ENCODE measurements at regions not wholly inside any gene's neighbourhood (a gene's known extent, or its start where the extent isn't known, plus 50 kb on each side); places are given as distances from the start of the nearest gene placed in this dataset.
"Not testable (repeated sequence)": the region's sequence is repeated elsewhere in the genome, so short reads cannot be mapped to it uniquely, and the experiment has no call there.

- not testable (repeated sequence) for TF ChIP-seq EZH2phosphoT487 (IDR thresholded peaks at IDR 0.05; ENCODE audit: borderline replicate concordance); CTCF (conservative IDR thresholded peaks at IDR 0.05; ENCODE audit: low read length)
Measured at GRCh38 chr7:66570179-66570578, 58.5 kb upstream of the KCTD7 start.

All from Loucy (cell line).